ENCODE measurements at regions not wholly inside any gene's neighbourhood (a gene's known extent, or its start where the extent isn't known, plus 50 kb on each side); places are given as distances from the start of the nearest gene placed in this dataset.
"Not testable (repeated sequence)": the region's sequence is repeated elsewhere in the genome, so short reads cannot be mapped to it uniquely, and the experiment has no call there.

GRCh38 chr6:158881276-158881675 lies 62.1 kb upstream of the EZR start:
- not testable (repeated sequence) for DNase-seq

DNA sequence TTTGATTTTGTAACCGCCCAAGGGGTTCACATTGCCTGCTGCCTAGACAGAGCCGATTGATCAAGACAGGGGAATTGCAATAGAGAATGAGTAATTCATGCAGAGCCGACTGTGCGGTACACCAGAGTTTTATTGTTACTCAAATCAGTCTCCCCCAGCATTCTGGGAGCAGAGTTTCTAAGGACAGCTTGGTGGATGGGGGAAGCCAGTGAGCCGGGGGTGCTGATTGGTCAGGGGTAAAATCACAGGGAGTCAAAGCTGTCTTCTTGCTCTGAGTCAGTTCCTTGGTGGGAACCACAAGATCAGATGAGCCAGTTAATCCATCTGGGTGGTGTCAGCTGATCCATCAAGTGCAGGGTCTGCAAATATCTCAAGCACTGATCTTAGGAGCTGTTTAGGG lies 60.0 kb upstream of the EZR start:
- DNase-seq: no peak

- DNase-seq: no peak
Measured at GRCh38 chr6:158877716-158878115, 58.5 kb upstream of the EZR start.

DNA sequence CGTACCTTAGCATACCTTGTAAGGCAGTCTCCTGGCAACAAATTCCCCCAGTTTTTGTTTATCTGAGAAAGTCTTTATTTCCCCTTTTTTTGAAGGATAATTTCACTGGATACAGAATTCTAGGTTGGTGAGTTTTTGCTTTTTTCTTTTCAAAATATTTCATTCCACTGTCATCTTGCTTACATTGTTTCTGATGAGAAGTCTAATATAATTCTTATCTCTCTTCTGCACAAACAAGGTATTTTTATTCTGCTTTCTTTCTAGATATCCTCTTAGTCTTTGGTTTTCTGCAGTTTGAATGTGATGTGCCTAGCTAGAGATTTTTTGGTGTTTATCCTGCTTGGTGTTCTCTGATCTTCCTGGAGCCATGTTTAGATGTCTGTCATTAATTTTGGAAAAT lies 57.7 kb upstream of the EZR start:
- DNase-seq: no peak

DNA sequence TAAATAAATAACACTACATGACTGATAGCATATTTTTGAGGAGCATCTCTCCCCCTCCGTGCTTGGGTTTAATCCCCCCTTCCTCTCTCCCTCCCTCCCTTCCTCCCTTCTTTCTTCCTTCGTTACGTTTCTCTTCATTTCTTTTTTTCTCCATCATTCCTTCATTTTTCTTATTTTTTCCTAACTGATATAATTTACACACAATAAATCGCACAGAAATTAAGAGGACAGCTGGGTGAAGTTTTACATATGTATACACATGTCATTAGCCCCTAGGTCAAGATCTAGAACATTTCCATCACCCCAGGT lies 51.4 kb upstream of the EZR start:
- no peak for DNase-seq

DNA sequence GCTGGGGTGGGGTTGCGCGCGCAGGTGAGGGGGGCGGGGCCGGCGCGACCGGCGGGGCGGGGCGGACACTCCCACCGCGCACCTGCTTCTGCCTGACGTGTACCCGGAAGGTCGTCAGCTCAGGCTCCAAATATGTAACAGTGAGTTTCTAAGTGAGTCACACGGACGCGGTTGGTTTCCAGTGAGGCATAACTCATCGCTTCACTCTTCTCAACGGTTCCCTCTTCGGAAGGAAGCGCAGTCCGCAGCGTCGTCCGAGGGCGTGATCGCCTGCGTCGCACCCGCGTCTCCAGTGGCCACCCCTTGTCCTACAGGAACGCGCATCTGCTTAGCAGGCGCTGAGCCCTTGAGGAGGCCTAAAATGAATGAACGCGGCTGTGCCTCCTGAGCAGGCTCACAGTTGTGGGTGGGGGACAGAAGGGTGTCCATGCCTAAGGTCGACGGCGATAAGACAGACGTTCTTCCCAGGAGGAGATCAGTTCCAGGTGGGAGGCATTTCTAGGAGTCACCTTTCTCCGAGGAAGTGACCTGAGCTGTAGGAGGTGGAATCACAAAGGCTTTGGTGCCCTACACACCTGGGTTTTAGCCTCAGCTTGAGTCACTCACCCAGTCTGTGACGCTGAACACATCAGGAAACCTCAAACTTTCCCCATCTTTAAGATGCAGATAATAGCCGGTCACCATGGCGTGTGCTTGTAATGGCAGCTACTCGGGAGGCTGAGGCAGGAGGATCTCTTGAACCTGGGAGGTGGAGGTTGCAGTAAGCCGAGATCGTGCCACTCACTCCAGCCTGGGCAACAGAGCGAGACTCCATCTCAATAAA lies 50.9 kb upstream of the EZR start:
- DNase-seq: peak; percentile 93 to 96

GRCh38 chr6:158868890-158869825 lies 50.0 kb upstream of the EZR start:
- DNase-seq: peak in 1 of 2 experiments; percentile 93

All from NCI-H526 (cell line).